ENCODE measurements at regions not wholly inside any gene's neighbourhood (a gene's known extent, or its start where the extent isn't known, plus 50 kb on each side); places are given as distances from the start of the nearest gene placed in this dataset.

DNA sequence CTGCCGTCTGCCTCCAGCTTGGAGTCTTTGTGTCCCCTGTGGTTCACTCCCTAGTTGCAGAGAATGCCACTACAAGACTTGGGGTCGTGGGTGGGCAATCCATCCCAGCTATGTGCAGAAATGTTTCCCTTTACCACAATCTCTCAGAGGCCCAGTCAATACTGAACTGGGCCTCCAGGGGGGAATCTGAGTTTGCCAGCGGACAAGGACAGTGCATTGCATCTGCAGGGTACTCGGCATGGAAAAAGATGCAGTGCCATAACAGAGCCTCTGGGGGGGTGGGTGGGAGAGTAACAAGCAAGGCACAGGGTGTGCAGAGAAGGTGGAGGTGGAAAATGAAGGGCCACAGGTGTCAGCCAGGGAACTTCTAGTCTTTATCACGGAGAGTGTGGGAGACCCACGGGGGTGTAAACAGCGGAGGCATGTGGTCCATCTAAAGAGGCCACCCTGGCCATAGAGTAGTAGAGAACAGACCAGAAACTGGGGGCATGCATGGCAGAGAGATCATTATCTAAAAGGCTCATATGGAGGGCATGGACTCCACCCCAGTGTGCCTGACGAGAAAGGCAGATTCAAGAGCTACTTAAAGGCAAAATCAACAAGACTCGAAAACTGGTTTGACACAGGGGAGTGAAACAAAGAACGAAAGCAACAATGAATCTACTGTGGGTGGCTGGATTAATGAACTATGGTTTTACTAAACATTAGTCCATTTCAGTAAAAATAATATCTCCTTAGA lies 182.4 kb downstream of the ANXA2 start:
- TF ChIP-seq, protein P1, sequence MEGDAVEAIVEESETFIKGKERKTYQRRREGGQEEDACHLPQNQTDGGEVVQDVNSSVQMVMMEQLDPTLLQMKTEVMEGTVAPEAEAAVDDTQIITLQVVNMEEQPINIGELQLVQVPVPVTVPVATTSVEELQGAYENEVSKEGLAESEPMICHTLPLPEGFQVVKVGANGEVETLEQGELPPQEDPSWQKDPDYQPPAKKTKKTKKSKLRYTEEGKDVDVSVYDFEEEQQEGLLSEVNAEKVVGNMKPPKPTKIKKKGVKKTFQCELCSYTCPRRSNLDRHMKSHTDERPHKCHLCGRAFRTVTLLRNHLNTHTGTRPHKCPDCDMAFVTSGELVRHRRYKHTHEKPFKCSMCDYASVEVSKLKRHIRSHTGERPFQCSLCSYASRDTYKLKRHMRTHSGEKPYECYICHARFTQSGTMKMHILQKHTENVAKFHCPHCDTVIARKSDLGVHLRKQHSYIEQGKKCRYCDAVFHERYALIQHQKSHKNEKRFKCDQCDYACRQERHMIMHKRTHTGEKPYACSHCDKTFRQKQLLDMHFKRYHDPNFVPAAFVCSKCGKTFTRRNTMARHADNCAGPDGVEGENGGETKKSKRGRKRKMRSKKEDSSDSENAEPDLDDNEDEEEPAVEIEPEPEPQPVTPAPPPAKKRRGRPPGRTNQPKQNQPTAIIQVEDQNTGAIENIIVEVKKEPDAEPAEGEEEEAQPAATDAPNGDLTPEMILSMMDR (IDR thresholded peaks at IDR 0.05), result no peak
- no peak for TF ChIP-seq POLR2A (IDR thresholded peaks at IDR 0.05)
